OCI-LY7 (cell line): ENCODE measurements at regions not wholly inside any gene's neighbourhood (a gene's known extent, or its start where the extent isn't known, plus 50 kb on each side); places are given as distances from the start of the nearest gene placed in this dataset.

Experiments
- EZH2phosphoT487 ChIP-seq: fragments of 200-600 bp; sonication (generic); IDR thresholded peaks from 2 replicates; pipeline ENCODE4 v1.6.1; 2018; ENCODE audit warnings: low read depth, borderline replicate concordance, mild to moderate bottlenecking, mixed run types, antibody characterized with exemption, low read length, moderate library complexity, mixed read lengths
- TF ChIP-seq, protein P1 (sequence below): fragments of 200-600 bp; sonication (generic); conservative IDR thresholded peaks from 2 replicates; pipeline ENCODE4 v1.5.1; 2014; ENCODE audit warnings: mild to moderate bottlenecking, antibody characterized with exemption, low read length, moderate library complexity, mixed read lengths

DNA sequence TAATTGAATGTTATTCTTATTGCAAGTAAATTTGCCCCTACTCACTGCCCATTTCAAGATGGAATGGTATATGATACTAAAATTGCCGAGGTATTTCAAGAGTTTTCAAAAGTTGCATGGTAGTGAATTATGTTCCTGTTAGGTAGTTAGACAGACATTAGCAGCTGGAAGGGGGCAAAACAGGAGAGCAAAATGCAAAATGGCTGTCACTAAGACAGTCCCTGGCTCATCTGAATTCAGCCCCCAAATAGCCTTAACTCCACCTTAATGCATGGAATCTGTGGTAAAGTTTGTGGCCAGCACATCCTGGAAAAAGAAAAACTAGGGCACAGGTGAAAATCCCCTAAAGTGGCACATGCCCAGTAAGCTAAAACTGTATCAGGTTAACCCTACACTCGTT lies 894.9 kb downstream of the NXPH1 start:
- TF ChIP-seq, protein P1, sequence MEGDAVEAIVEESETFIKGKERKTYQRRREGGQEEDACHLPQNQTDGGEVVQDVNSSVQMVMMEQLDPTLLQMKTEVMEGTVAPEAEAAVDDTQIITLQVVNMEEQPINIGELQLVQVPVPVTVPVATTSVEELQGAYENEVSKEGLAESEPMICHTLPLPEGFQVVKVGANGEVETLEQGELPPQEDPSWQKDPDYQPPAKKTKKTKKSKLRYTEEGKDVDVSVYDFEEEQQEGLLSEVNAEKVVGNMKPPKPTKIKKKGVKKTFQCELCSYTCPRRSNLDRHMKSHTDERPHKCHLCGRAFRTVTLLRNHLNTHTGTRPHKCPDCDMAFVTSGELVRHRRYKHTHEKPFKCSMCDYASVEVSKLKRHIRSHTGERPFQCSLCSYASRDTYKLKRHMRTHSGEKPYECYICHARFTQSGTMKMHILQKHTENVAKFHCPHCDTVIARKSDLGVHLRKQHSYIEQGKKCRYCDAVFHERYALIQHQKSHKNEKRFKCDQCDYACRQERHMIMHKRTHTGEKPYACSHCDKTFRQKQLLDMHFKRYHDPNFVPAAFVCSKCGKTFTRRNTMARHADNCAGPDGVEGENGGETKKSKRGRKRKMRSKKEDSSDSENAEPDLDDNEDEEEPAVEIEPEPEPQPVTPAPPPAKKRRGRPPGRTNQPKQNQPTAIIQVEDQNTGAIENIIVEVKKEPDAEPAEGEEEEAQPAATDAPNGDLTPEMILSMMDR, result no peak
- TF ChIP-seq EZH2phosphoT487, result no peak
